ENCODE measurements at regions not wholly inside any gene's neighbourhood (a gene's known extent, or its start where the extent isn't known, plus 50 kb on each side); places are given as distances from the start of the nearest gene placed in this dataset.

GRCh38 chr5:104708027-104708426, 1145.4 kb upstream of the NUDT12 start:
- no peak overlapping the region for H3K4me3 ChIP-seq (ENCODE audit: low read length)
- no peak for DNase-seq (ENCODE audit: low read depth)
- no peak for TF ChIP-seq CTCF (conservative IDR thresholded peaks at IDR 0.05; ENCODE audit: low read depth, low read length)

GRCh38 chr5:104706600-104706999, 1144.0 kb upstream of the NUDT12 start:
- no peak overlapping the region for H3K4me3 ChIP-seq (ENCODE audit: low read length)
- no peak for DNase-seq (ENCODE audit: low read depth)
- TF ChIP-seq CTCF (conservative IDR thresholded peaks at IDR 0.05; ENCODE audit: low read depth, low read length) = no peak

- no peak overlapping the region for H3K4me3 ChIP-seq (ENCODE audit: low read length)
- TF ChIP-seq CTCF (conservative IDR thresholded peaks at IDR 0.05; ENCODE audit: low read depth, low read length) = no peak
- DNase-seq (ENCODE audit: low read depth) = no peak
Measured at GRCh38 chr5:104702212-104702611, 1139.6 kb upstream of the NUDT12 start.

- H3K4me3 ChIP-seq (ENCODE audit: low read length) = no peak overlapping the region
- no peak for DNase-seq (ENCODE audit: low read depth)
- no peak for TF ChIP-seq CTCF (conservative IDR thresholded peaks at IDR 0.05; ENCODE audit: low read depth, low read length)
Measured at GRCh38 chr5:104699438-104699837, 1136.8 kb upstream of the NUDT12 start.

- TF ChIP-seq CTCF (conservative IDR thresholded peaks at IDR 0.05; ENCODE audit: low read depth, low read length) = no peak
- no peak overlapping the region for H3K4me3 ChIP-seq (ENCODE audit: low read length)
- DNase-seq (ENCODE audit: low read depth) = no peak
Measured at GRCh38 chr5:104661256-104661655, 1098.7 kb upstream of the NUDT12 start.

GRCh38 chr5:104659497-104659896, 1096.9 kb upstream of the NUDT12 start:
- no peak for TF ChIP-seq CTCF (conservative IDR thresholded peaks at IDR 0.05; ENCODE audit: low read depth, low read length)
- DNase-seq (ENCODE audit: low read depth) = no peak
- no peak overlapping the region for H3K4me3 ChIP-seq (ENCODE audit: low read length)

GRCh38 chr5:104652271-104652861, 1089.8 kb upstream of the NUDT12 start:
- H3K4me3 ChIP-seq (ENCODE audit: low read length) = no peak overlapping the region
- no peak for TF ChIP-seq CTCF (conservative IDR thresholded peaks at IDR 0.05; ENCODE audit: low read depth, low read length)

More at GRCh38 chr5:104652271-104652861, 1089.8 kb upstream of the NUDT12 start:
- no peak for DNase-seq (ENCODE audit: low read depth)
